Esophagus mucosa (tissue), 1 donor: ENCODE measurements at regions not wholly inside any gene's neighbourhood (a gene's known extent, or its start where the extent isn't known, plus 50 kb on each side); places are given as distances from the start of the nearest gene placed in this dataset.
"Not testable (repeated sequence)": the region's sequence is repeated elsewhere in the genome, so short reads cannot be mapped to it uniquely, and the experiment has no call there.

Source experiments
- ATAC-seq: fragments of 200-7000 bp; cut with Tn5 transposase; one replicate; pipeline ENCODE4 v1.9.1; 2020
- donor health status: DM: yes; HTN: yes; CAD: no.

- no peak for ATAC-seq
These were observed 171.8 kb downstream of the IER5 start for GRCh38 chr1:181260271-181260670.

DNA sequence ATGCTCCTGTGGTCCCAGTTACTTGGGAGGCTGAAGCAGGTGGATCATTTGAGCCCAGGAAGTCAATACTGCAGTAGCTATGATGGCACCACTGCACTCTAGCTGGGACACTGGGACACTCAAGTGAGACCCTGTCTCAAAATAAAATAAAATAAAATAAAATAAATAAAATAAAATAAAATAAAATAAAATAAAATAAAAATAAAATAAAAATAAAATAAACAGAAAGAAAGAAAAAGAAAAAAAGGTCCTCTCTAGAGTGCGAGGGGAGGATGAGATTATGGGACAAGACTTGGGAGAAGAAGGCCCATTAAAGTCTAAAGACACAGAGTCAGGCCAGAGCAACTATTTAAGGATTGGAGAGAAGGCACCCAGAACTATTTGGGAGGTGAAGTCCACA lies 172.5 kb downstream of the IER5 start:
- ATAC-seq, result no peak

- ATAC-seq, result no peak
These were observed 173.6 kb downstream of the IER5 start for GRCh38 chr1:181262069-181262468.

DNA sequence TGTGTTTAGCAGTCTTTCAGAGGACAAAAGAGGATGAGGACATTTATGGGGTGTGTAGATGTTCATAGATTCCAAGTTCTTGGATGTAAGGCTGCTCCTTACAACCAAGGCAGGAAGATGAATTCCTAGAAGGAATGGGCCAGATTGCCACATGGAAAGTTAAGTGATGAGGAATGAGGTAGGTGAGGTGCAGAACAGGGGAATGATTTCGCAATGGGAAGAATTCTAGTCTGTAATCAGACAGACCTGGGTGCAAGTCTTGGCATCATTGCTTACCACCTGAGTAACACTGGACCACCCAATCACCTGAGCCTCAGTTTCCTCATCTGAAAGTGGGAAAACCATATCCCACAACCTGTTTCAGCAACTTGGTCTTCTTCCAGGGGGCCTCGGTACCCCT lies 174.9 kb downstream of the IER5 start:
- ATAC-seq, result no peak

DNA sequence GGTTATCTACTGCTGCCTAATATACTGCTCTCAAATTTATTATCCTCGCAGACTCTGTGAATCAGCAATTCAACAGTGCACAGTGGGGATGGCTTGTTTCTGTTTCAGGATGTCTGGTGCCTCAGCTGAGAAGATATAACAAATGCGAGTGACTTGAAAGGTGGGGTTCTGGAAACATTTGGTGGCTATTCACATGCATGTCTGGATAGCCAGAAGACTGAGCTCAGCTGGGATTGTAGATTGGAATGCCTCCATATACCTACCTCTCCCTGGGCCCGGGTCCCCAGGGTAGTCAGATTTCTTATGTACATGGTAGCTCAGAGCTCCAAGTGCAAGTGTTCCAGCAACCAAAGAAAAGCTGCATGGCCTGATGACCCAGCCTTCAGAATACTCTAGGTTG lies 176.3 kb downstream of the IER5 start:
- no peak for ATAC-seq

GRCh38 chr1:181284978-181285377 lies 196.5 kb downstream of the IER5 start:
- no peak for ATAC-seq

- ATAC-seq, result no peak
These were observed 188.1 kb upstream of the CACNA1E start for GRCh38 chr1:181295217-181295616.

DNA sequence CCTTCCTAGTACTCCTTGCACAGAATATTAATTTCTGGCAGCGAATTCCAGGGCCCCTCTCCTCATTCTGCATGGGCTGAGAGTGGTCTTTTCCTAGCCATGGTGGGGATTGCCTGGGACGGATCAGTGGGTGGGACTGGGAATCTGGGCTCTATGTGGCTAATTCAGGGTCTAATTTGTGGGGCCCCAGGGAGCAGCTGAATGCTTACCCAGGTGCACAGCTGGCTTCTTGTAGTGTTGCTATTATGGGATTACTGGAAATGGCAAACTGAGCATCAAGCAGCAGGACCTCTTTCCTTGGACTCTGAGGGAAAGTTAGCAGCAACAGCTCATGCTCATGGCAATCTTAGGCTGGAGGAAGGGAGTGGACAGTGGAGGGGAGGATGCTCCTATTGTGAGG lies 187.1 kb upstream of the CACNA1E start:
- ATAC-seq, result no peak

DNA sequence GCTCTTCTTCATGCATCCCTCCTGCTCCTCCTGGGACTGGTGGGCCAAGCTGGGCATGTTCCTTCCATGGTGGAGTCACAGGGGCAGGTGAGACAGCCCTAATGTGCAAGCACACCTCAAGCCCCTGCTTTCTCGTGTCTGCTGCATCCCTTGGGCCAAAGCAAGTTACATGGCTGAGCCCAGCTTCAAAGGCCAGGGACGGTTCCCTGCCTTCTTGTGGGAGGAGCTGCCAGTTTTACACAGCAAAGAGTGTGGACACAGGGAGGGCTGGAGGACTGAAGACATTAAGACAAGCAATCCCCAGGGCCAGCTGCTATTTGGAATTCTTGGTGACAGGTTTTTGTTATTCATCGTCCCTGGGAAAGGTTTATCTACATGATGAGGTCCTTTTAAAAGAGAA lies 175.2 kb upstream of the CACNA1E start:
- no peak for ATAC-seq

DNA sequence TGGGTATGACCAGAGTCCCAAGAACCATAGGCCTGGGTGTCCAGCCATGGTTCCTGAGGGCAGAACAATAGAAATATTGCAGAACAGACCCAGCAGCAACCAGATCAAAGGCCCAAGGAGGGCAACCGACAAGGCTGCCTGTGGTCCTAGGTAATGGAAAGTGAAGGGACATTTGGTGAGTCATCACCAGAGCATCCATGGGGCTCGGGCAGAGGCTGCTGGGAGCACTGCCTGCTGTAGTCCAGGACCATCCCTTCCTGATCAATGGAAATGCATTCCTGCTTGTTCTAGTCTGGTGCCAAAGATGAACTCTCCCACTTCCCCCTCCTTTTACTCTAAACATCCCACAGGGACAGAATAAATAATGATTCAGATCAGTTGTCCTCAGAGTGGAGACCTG lies 172.8 kb upstream of the CACNA1E start:
- ATAC-seq, result no peak

DNA sequence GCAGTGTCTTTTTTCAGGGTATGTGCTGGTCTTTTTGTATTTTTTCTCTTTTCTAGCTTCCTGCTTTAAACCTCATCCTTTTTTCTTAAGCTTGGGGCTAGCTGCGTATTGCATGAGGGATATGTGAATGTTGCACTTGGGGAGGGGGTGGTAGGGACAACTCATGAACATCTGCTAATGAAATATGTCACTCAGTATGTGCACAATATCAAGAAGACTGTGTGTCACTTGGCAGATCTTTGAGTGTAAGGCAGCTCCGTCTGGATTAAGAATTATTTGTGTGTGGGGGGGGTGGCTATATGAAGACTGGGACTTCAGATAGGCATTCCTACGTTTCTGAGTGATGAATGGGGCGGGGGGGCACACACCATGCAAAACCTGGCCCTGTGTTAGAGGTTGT lies 170.4 kb upstream of the CACNA1E start:
- no peak for ATAC-seq

- ATAC-seq, result no peak
These were observed 169.9 kb upstream of the CACNA1E start for GRCh38 chr1:181313466-181313865.

DNA sequence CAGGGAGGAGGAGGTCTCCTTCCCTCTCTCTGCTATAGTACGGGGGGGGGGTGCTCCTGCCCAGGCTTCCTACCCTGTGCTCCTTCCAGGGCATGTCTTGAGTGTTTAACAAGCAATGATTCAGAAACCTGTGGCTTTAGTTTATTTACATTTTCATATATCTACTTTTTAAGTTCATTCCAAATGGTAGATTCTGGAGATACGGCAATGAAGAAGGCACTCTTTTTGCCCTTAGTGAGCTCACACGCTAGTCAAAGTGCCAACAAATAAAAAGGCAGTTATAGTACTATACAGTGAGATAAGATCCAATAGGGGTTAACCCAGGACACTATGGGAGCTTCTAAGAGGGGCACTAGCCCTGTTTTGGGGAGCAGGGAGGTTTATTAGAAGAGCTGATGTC lies 169.3 kb upstream of the CACNA1E start:
- ATAC-seq, result no peak

GRCh38 chr1:181314959-181315358 lies 168.4 kb upstream of the CACNA1E start:
- ATAC-seq, result no peak

GRCh38 chr1:181317261-181317930 lies 165.9 kb upstream of the CACNA1E start:
- ATAC-seq, result no peak

GRCh38 chr1:181318022-181318857 lies 165.1 kb upstream of the CACNA1E start:
- no peak for ATAC-seq

DNA sequence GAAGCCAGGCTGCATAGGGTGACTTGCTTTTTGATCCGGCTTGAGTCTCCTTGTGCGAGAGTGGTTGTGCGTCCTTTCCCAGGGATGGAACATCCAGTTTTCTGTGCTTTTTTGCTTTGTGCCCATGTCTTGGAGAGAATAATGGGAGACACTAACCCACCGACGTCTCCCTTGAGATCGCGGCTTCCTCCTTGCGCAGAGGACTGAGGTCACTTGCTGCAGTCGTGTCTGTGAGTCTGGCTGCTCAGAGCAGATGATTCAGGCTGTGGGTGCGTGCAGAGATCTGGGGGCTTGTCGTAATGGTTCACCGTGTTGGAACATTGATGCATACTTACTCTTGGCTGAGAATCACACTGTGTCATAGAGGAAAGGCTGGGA lies 164.5 kb upstream of the CACNA1E start:
- ATAC-seq, result no peak

- no peak for ATAC-seq
These were observed 163.4 kb upstream of the CACNA1E start for GRCh38 chr1:181319907-181320306.

GRCh38 chr1:181324797-181325616 lies 158.3 kb upstream of the CACNA1E start:
- peak; percentile 71 for ATAC-seq

DNA sequence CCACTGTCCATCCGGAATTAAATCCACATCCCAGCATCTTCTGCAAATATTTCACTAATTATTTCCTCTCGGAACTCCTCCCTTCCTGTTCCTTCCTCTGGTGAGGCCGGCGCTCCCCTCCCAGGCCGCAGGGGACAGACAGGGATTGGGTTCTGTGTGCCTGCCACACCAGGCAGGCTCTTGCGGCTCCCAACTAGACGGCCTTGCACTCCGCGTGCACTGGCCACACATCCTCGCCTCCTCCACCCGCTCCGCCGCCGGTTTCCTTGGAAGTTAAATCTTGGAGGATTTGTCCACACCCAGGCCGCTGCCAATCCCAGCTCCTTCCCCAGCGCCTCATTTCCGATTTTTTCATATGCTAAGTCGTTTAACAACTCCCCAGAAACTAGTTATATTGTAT lies 157.6 kb upstream of the CACNA1E start:
- ATAC-seq, result not testable (repeated sequence)

DNA sequence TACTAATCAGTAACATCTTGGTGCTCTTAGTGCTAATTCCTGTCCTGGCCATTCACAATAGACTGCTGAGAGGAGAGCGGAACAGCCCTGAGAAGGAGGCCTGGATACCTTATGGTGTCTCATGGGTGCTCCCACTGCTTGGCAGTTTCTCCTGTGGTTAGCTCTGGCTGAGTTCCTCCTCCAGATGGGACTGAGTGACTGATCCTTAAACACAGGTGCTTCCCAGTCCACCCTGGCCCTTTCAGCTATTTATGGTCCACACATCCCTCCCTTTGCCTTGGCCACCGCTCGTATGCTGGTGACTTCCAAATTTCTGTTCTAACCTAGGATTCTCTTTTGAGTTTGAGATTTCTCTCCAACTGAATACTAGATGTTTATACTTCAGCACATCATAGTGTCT lies 157.0 kb upstream of the CACNA1E start:
- ATAC-seq, result no peak

DNA sequence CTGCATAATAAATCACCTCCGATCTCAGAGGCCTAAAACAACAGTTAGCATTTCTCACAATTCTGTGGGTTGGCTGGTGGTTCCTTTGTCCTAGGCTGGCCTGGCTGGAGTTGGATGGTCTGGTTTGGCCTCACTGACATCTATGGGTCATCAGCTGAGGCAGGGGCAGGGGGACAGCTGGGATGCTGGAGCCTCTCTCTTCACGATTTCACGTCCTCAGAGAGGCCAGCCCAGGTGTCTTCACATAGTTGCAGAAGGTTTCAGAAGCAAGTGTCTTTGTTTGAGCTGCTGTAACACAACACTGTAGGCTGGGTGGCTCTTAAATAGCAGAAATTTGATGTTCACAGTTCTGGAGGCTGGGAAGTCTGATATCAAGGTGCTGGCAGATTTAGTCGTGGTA lies 155.5 kb upstream of the CACNA1E start:
- ATAC-seq, result no peak

DNA sequence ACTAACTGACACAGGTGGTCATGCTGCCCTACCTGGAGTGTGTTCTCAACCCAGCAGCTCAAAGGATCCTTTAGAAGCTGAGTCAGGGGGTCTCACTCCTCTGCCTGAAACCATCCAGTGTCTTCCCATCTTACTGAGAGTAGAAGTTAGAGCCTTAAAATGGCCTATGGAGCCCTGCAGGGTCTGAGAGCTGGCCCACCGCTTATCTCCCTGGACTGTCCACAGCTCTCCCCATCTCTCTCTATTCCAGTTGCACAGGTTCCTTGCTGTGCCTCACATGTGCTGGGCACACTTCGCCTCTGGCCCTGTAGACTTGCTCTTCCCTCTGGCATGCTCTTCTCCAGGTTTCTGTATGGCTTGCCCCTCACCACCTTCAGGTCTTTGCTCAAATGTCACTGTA lies 148.6 kb upstream of the CACNA1E start:
- ATAC-seq, result no peak

DNA sequence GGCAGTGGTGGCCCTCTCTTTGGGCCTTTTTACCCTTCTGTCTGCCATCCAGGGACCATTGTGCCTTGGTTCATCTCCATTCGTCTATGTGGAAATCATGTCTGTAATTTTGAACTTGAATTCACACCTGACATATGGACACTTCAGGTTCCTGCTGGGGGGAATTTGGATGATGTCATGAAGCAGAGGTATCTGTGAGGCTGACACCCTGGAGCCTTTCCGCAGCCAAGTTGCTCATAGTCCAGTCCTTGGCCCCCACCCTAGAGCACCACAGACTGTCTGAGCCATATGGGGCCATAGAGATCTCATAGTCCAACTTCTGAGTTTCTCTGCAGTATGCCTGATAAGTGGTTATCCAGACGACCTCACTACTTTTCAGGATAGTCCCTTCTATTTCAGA lies 147.7 kb upstream of the CACNA1E start:
- no peak for ATAC-seq
